Loucy (cell line): ENCODE measurements at regions not wholly inside any gene's neighbourhood (a gene's known extent, or its start where the extent isn't known, plus 50 kb on each side); places are given as distances from the start of the nearest gene placed in this dataset.

Source experiments
- CTCF ChIP-seq: fragments of 200-600 bp; sonication (generic); conservative IDR thresholded peaks from 2 replicates; pipeline ENCODE4 v1.5.1; 2014; ENCODE audit warnings: mild to moderate bottlenecking, antibody characterized with exemption, low read length
- EZH2phosphoT487 ChIP-seq: fragments of 200-600 bp; IDR thresholded peaks from 2 replicates; pipeline ENCODE4 v1.6.1; 2018; ENCODE audit warnings: antibody characterized with exemption, mild to moderate bottlenecking, moderate library complexity, borderline replicate concordance

- TF ChIP-seq CTCF = no peak
- TF ChIP-seq EZH2phosphoT487 = no peak
Observed at GRCh38 chr1:57916041-57916440, 492.2 kb upstream of the DAB1 start.
